NT2/D1 (cell line): ENCODE measurements at regions not wholly inside any gene's neighbourhood (a gene's known extent, or its start where the extent isn't known, plus 50 kb on each side); places are given as distances from the start of the nearest gene placed in this dataset.

ENCODE experiments used
- YY1 ChIP-seq: IDR thresholded peaks from 2 replicates; pipeline ENCODE4 v1.6.1; 2011; ENCODE audit not compliant: insufficient read length, insufficient read depth
- ZNF274 ChIP-seq: IDR thresholded peaks from 2 replicates; pipeline ENCODE4 v1.6.1; 2011; ENCODE audit warnings: mild to moderate bottlenecking, low read depth, low read length

DNA sequence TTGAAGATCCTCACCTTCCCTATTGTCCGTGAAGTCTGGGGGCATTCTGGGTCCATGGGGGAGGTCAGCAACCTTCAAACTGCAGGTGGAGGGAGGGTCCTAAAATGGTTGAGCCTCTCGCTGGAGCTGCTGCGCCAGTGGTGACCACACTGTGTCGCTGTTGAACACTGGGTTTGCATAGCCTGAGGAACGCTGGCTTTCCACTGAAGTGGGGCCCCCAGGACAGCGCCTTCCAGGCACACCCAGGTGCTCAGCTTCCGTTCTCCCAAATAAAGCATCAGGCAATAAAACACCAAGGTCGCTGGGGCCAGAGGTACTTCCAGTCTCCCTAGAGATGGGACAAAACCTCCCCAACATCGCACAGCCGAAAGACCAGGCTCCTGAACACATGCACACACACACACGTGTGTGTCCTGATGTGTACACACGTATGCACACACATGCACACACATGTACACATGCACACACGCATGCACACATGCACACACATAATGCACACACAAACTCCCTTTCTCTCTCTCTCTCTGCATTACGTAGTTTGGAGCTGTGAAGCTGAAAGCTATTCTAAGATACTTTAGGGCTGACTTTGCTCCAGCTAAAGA lies 120.6 kb downstream of the IRF8 start:
- no peak for TF ChIP-seq YY1
- TF ChIP-seq ZNF274, result no peak
